ENCODE measurements at regions not wholly inside any gene's neighbourhood (a gene's known extent, or its start where the extent isn't known, plus 50 kb on each side); places are given as distances from the start of the nearest gene placed in this dataset.
A peak's percentile ranks its signal among the peaks of the same experiment; 100 is the strongest.

DNA sequence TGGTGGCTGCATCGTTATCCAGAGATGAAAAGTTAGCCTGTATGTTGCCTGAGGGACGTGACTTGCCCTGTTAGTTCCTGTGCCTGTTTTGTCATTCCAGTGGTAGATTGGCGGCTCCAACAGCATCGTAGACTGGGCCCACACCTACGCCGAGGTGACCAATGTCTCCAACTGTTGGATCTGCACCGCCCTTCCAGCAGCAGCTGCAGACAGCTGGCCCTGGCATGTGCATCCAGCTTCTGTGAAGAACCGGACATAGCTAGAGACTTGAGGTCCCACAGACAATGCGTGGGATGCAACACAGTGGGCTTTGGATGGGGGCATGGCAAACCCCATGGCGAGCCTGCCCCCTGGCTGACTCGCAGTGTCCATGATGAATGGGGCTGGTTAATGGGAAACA, 93.0 kb upstream of the TMPO start:
- TF ChIP-seq, protein P1, sequence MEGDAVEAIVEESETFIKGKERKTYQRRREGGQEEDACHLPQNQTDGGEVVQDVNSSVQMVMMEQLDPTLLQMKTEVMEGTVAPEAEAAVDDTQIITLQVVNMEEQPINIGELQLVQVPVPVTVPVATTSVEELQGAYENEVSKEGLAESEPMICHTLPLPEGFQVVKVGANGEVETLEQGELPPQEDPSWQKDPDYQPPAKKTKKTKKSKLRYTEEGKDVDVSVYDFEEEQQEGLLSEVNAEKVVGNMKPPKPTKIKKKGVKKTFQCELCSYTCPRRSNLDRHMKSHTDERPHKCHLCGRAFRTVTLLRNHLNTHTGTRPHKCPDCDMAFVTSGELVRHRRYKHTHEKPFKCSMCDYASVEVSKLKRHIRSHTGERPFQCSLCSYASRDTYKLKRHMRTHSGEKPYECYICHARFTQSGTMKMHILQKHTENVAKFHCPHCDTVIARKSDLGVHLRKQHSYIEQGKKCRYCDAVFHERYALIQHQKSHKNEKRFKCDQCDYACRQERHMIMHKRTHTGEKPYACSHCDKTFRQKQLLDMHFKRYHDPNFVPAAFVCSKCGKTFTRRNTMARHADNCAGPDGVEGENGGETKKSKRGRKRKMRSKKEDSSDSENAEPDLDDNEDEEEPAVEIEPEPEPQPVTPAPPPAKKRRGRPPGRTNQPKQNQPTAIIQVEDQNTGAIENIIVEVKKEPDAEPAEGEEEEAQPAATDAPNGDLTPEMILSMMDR (IDR thresholded peaks at IDR 0.05): no peak
- no peak for DNase-seq (ENCODE audit: low spot score in 2 of 2)
- no peaks in the 10 kb centered on the region for H3K36me3 ChIP-seq
- no peak overlapping the region for H3K27ac ChIP-seq
- intact Hi-C loops (cut with DNase I): loop anchor here (10.0 kb wide), 1 partner anchor 222 kb away; the partner anchor contains the start of genes APAF1 and IKBIP
- H3K4me3 ChIP-seq: no peak overlapping the region
- H3K9me3 ChIP-seq: no peaks in the 10 kb centered on the region
- no peaks in the 10 kb centered on the region for H3K27me3 ChIP-seq
- H3K4me1 ChIP-seq: peaks cover 5 to 26% of the 10 kb centered on the region in 2 donors

DNA sequence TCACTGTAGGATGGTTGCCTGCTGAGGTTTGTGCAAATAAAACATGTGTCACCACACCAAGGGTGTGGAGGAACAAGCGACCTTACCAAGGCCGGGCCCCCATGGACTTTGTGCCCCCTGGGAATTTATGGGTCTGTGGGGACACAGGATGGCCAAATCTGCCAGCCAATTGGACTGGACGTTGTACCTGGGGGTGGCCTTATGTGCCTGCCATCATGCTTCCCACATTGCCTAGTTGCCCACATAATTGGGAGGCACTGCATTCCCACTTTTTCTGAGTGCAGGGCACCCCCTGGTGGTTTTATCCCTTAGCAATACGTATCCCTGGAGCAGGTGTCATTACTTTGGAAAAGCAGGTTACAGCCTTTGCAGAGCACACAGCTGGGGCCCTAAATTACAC, 92.6 kb upstream of the TMPO start:
- H3K4me3 ChIP-seq: no peak overlapping the region
- TF ChIP-seq, protein P1 (IDR thresholded peaks at IDR 0.05): no peak

GRCh38 chr12:98423963-98424362, 91.4 kb upstream of the TMPO start:
- Histone ChIP-seq H3K9me3 (no peaks in the 10 kb centered on the region), H3K4me3 (no peak overlapping the region), H3K36me3 (no peaks in the 10 kb centered on the region), H3K27me3 (no peaks in the 10 kb centered on the region), H3K4me1 (peaks cover 4 to 15% of the 10 kb centered on the region in 2 donors), H3K27ac (no peak overlapping the region)
- intact Hi-C loops (cut with DNase I): loop anchor here (1.0 to 10.0 kb wide), 3 partner anchors 67 to 221 kb away; partner anchors contain the start of genes APAF1, IKBIP and TMPO
- TF ChIP-seq, protein P1 (IDR thresholded peaks at IDR 0.05): no peak
- no peak for DNase-seq (ENCODE audit: low spot score in 2 of 2)

More for the DNA sequence above, 92.6 kb upstream of the TMPO start:
- Histone ChIP-seq H3K27me3 (no peaks in the 10 kb centered on the region), H3K36me3 (no peaks in the 10 kb centered on the region), H3K9me3 (no peaks in the 10 kb centered on the region), H3K27ac (no peak overlapping the region), H3K4me1 (peaks cover 5 to 21% of the 10 kb centered on the region in 2 donors)
- intact Hi-C loops (cut with DNase I): loop anchor here (10.0 kb wide), 1 partner anchor 222 kb away; the partner anchor contains the start of genes APAF1 and IKBIP
- no peak for DNase-seq (ENCODE audit: low spot score in 2 of 2)

GRCh38 chr12:98424726-98425401, 90.5 kb upstream of the TMPO start:
- H3K4me1 ChIP-seq: peaks cover 0 to 6% of the 10 kb centered on the region in 2 donors
- no peak overlapping the region for H3K4me3 ChIP-seq
- no peak overlapping the region for H3K27ac ChIP-seq
- intact Hi-C loops (cut with DNase I): loop anchor here (1.0 to 10.0 kb wide), 3 partner anchors 66 to 220 kb away; partner anchors contain the start of genes APAF1, IKBIP and TMPO
- TF ChIP-seq, protein P1 (IDR thresholded peaks at IDR 0.05): peak; percentile 38 to 79 (median 65)
- H3K27me3 ChIP-seq: no peaks in the 10 kb centered on the region
- DNase-seq (ENCODE audit: low spot score in 2 of 2): peak in 1 of 2 donors; percentile 81
- no peaks in the 10 kb centered on the region for H3K36me3 ChIP-seq
- no peaks in the 10 kb centered on the region for H3K9me3 ChIP-seq

- Histone ChIP-seq H3K27me3 (no peaks in the 10 kb centered on the region), H3K4me3 (no peak overlapping the region), H3K27ac (no peak overlapping the region), H3K9me3 (no peaks in the 10 kb centered on the region), H3K4me1 (no peaks in the 10 kb centered on the region), H3K36me3 (no peaks in the 10 kb centered on the region)
- TF ChIP-seq, protein P1 (IDR thresholded peaks at IDR 0.05): no peak
- intact Hi-C loops (cut with DNase I): loop anchor here (2.0 to 10.0 kb wide), 2 partner anchors 65 to 219 kb away; partner anchors contain the start of genes APAF1 and IKBIP
- no peak for DNase-seq (ENCODE audit: low spot score in 2 of 2)
Measured at GRCh38 chr12:98425859-98426258, 89.5 kb upstream of the TMPO start.
